ENCODE measurements at regions not wholly inside any gene's neighbourhood (a gene's known extent, or its start where the extent isn't known, plus 50 kb on each side); places are given as distances from the start of the nearest gene placed in this dataset.

DNA sequence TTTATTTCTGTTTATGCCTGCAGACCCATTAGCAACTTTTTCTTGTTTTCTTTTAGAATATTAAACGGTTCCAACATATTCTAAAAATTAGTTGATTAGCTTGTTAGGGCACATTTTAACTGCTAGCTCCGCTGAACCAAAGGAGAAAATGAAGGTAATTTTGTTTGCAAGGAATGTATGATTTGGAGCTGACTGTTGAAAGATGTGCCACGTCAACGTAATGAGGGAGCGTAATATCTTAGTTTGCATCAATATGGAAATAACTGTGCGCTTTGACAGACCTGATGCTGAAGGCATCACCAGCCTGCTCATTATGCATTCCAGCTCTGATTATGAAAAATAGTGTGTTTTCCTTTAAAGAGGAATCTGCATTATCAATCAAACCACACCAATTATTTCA, 102.0 kb upstream of the CTBP2 start:
- TF ChIP-seq, protein P1, sequence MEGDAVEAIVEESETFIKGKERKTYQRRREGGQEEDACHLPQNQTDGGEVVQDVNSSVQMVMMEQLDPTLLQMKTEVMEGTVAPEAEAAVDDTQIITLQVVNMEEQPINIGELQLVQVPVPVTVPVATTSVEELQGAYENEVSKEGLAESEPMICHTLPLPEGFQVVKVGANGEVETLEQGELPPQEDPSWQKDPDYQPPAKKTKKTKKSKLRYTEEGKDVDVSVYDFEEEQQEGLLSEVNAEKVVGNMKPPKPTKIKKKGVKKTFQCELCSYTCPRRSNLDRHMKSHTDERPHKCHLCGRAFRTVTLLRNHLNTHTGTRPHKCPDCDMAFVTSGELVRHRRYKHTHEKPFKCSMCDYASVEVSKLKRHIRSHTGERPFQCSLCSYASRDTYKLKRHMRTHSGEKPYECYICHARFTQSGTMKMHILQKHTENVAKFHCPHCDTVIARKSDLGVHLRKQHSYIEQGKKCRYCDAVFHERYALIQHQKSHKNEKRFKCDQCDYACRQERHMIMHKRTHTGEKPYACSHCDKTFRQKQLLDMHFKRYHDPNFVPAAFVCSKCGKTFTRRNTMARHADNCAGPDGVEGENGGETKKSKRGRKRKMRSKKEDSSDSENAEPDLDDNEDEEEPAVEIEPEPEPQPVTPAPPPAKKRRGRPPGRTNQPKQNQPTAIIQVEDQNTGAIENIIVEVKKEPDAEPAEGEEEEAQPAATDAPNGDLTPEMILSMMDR (IDR thresholded peaks at IDR 0.05): no peak
- no peak for TF ChIP-seq POLR2A (IDR thresholded peaks at IDR 0.05)
